Adrenal gland (tissue), 9 donors: ENCODE measurements at regions not wholly inside any gene's neighbourhood (a gene's known extent, or its start where the extent isn't known, plus 50 kb on each side); places are given as distances from the start of the nearest gene placed in this dataset.

Experiments used
- DNase-seq, 7 donors: peaks; one replicate each; pipeline ENCODE4 v3.0.0-alpha.2; 2019 to 2020
- H3K27ac ChIP-seq, 5 donors: fragments of 200-600 bp; sonication (generic) in 4 of 5; 1 replicate in 3 of 5; 2 replicates in 2 of 5; pipeline versions ENCODE4 v1.5.1 to v1.8.0; 2016 to 2020; ENCODE audit warnings: mild to moderate bottlenecking in 1 of 5
- H3K27me3 ChIP-seq: fragments of 200-600 bp; 2 replicates; pipeline ENCODE4 v1.8.0; 2021
- H3K36me3 ChIP-seq, 2 donors: fragments of 200-600 bp; replicated peaks in 1 of 2; 1 replicate in 1 of 2; 2 replicates in 1 of 2; pipeline versions ENCODE4 v1.5.1 to v1.8.0; 2018 to 2022
- H3K4me1 ChIP-seq, 2 donors: fragments of 200-600 bp; replicated peaks in 1 of 2; 1 replicate in 1 of 2; 2 replicates in 1 of 2; pipeline versions ENCODE4 v1.5.1 to v1.8.0; 2018 to 2021
- H3K4me3 ChIP-seq, 4 donors: fragments of 200-600 bp; sonication (generic) in 3 of 4; one replicate each; pipeline ENCODE4 v1.5.1; 2016 to 2018
- H3K9me3 ChIP-seq, 3 donors: fragments of 200-600 bp; sonication (generic) in 1 of 3; replicated peaks in 1 of 3; 1 replicate in 2 of 3; 2 replicates in 1 of 3; pipeline versions ENCODE4 v1.5.1 to v1.8.0; 2016 to 2021
- CTCF ChIP-seq, 6 experiments: fragments of 450-650 bp in 4 of 6; fragments of 200-600 bp in 2 of 6; sonication (generic) in 1 of 6; IDR thresholded peaks; 1 replicate in 5 of 6; 2 replicates in 1 of 6; pipeline versions ENCODE4 v1.5.1 to v1.8.0; 2016 to 2021; ENCODE audit warnings: antibody characterized with exemption in 6 of 6, mild to moderate bottlenecking in 2 of 6, moderate library complexity in 1 of 6
- POLR2A ChIP-seq, 2 donors: fragments of 450-650 bp; IDR thresholded peaks; one replicate each; pipeline ENCODE4 v1.6.1; 2017; ENCODE audit warnings: antibody characterized with exemption in 2 of 2, mild to moderate bottlenecking in 2 of 2, moderate library complexity in 1 of 2
- WGBS, 4 donors: extraction: QIAGEN DNeasy Blood & Tissue Kit in 2 of 4; methylation state at CpG; one replicate each; pipeline versions ENCODE4 v1.1.5 to v1.1.7; 2013 to 2017; 5-methylcytosine and 5-hydroxymethylcytosine counted together
- intact Hi-C, 2 donors: fragments of 100-400 bp; cut with DNase I; formaldehyde crosslinking; loops; one replicate each; pipeline versions ENCODE4 v1.14.1 to v1.15.0; 2022 to 2023
- donor health status: healthy with polysubstance abuse.
- donor health status: Bipolar disorder and iron deficiency.
- donor health status: DM: yes; HTN: yes; CAD: no.
- donor health status: DM: no; HTN: no; CAD: no.
- donor health status: DM: no; HTN: no; CAD: no.

- no peaks in the 10 kb centered on the region for H3K27me3 ChIP-seq
- H3K36me3 ChIP-seq = no peaks in the 10 kb centered on the region
- no peak overlapping the region for H3K4me3 ChIP-seq
- 74 to 89% (median 80%) methylated on average over 5 of the region's 5 CpGs for WGBS, 4 donors
- H3K4me1 ChIP-seq = peaks cover 0 to 13% of the 10 kb centered on the region in 2 donors
- no peaks in the 10 kb centered on the region for H3K9me3 ChIP-seq
- intact Hi-C loops = no loop called here
- DNase-seq = no peak
- TF ChIP-seq CTCF (IDR thresholded peaks at IDR 0.05) (no peak), POLR2A (IDR thresholded peaks at IDR 0.05) (no peak)
- H3K27ac ChIP-seq = no peak overlapping the region
These were observed 73.9 kb upstream of the ARMC3 start for GRCh38 chr10:22853906-22854447.

GRCh38 chr10:22852712-22853353, 75.0 kb upstream of the ARMC3 start:
- DNase-seq = no peak
- peaks cover 0 to 16% of the 10 kb centered on the region in 2 donors for H3K4me1 ChIP-seq
- H3K4me3 ChIP-seq = no peak overlapping the region
- no peaks in the 10 kb centered on the region for H3K9me3 ChIP-seq
- no peak overlapping the region for H3K27ac ChIP-seq
- no peaks in the 10 kb centered on the region for H3K27me3 ChIP-seq
- TF ChIP-seq POLR2A (IDR thresholded peaks at IDR 0.05) = no peak
- no peak for TF ChIP-seq CTCF (IDR thresholded peaks at IDR 0.05)
- H3K36me3 ChIP-seq = no peaks in the 10 kb centered on the region
- 79 to 86% (median 82%) methylated on average over 6 of the region's 6 CpGs for WGBS, 4 donors
- intact Hi-C loops = no loop called here

- intact Hi-C loops = no loop called here
- 73 to 85% (median 77%) methylated on average over 5 of the region's 5 CpGs for WGBS, 4 donors
- no peak for DNase-seq
- Histone ChIP-seq H3K4me3 (no peak overlapping the region), H3K27ac (no peak overlapping the region), H3K36me3 (no peaks in the 10 kb centered on the region), H3K4me1 (peaks cover 0 to 16% of the 10 kb centered on the region in 2 donors), H3K9me3 (no peaks in the 10 kb centered on the region), H3K27me3 (no peaks in the 10 kb centered on the region)
- no peak for TF ChIP-seq CTCF (IDR thresholded peaks at IDR 0.05)
- TF ChIP-seq POLR2A (IDR thresholded peaks at IDR 0.05) = no peak
These were observed 76.0 kb upstream of the ARMC3 start for GRCh38 chr10:22851865-22852239.

GRCh38 chr10:22850541-22850940, 77.3 kb upstream of the ARMC3 start:
- no peak for DNase-seq
- H3K9me3 ChIP-seq = no peaks in the 10 kb centered on the region
- no peaks in the 10 kb centered on the region for H3K27me3 ChIP-seq
- peak overlapping the region in 2 of 5 donors; percentile 63 to 83 for H3K27ac ChIP-seq
- peaks cover 0 to 16% of the 10 kb centered on the region in 2 donors for H3K4me1 ChIP-seq
- TF ChIP-seq CTCF (IDR thresholded peaks at IDR 0.05) (no peak), POLR2A (IDR thresholded peaks at IDR 0.05) (no peak)
- no peaks in the 10 kb centered on the region for H3K36me3 ChIP-seq
- intact Hi-C loops = no loop called here
- no peak overlapping the region for H3K4me3 ChIP-seq
- 66 to 88% (median 75%) methylated on average over 3 of the region's 3 CpGs for WGBS, 4 donors
